DOHH2 (cell line): ENCODE measurements at regions not wholly inside any gene's neighbourhood (a gene's known extent, or its start where the extent isn't known, plus 50 kb on each side); places are given as distances from the start of the nearest gene placed in this dataset.
"Not testable (repeated sequence)": the region's sequence is repeated elsewhere in the genome, so short reads cannot be mapped to it uniquely, and the experiment has no call there.

Source experiments
- H3F3A ChIP-seq: fragments of 200-600 bp; sonication (generic), shearing (Covaris generic); 2 replicates; pipeline ENCODE4 v1.6.0; 2016; ENCODE audit warnings: antibody characterized with exemption, mild to moderate bottlenecking; ENCODE audit not compliant: control insufficient read depth, insufficient read depth
- H3K27ac ChIP-seq: fragments of 200-600 bp; sonication (generic); 2 replicates; pipeline ENCODE4 v1.5.1; 2014; ENCODE audit warnings: low read depth, mild to moderate bottlenecking, low read length, moderate library complexity
- H3K27me3 ChIP-seq: fragments of 200-600 bp; sonication (generic); 2 replicates; pipeline ENCODE4 v1.6.1; 2014; ENCODE audit warnings: mild to moderate bottlenecking, low read length, mixed read lengths; ENCODE audit not compliant: control insufficient read depth
- H3K36me3 ChIP-seq: fragments of 200-600 bp; sonication (generic); 2 replicates; pipeline ENCODE4 v1.6.1; 2014; ENCODE audit warnings: mild to moderate bottlenecking, low read length, moderate library complexity, mixed read lengths; ENCODE audit not compliant: control insufficient read depth
- H3K4me1 ChIP-seq: fragments of 200-600 bp; sonication (generic); 2 replicates; pipeline ENCODE4 v1.6.1; 2014; ENCODE audit warnings: mild to moderate bottlenecking, low read length, mixed read lengths; ENCODE audit not compliant: control insufficient read depth
- H3K4me2 ChIP-seq: fragments of 200-600 bp; sonication (generic); 2 replicates; pipeline ENCODE4 v1.6.0; 2014; ENCODE audit warnings: mild to moderate bottlenecking, low read length, moderate library complexity
- H3K4me3 ChIP-seq: fragments of 200-600 bp; sonication (generic); 2 replicates; pipeline ENCODE4 v1.5.1; 2014; ENCODE audit warnings: mild to moderate bottlenecking, low read length, mixed read lengths
- H3K79me2 ChIP-seq: fragments of 200-600 bp; sonication (generic); 2 replicates; pipeline ENCODE4 v1.6.1; 2014; ENCODE audit warnings: mild to moderate bottlenecking, low read length, mixed read lengths; ENCODE audit not compliant: control insufficient read depth
- H3K9me2 ChIP-seq: fragments of 200-600 bp; sonication (generic); replicated peaks from 2 replicates; pipeline ENCODE4 v1.6.1; 2014; ENCODE audit warnings: mild to moderate bottlenecking, low read length, mixed read lengths; ENCODE audit not compliant: control insufficient read depth
- H3K9me3 ChIP-seq: fragments of 200-600 bp; sonication (generic); 2 replicates; pipeline ENCODE4 v1.6.1; 2014; ENCODE audit warnings: antibody characterized with exemption, low read length, mixed read lengths; ENCODE audit not compliant: control insufficient read depth, insufficient read depth
- H4K20me1 ChIP-seq: fragments of 200-600 bp; sonication (generic); 2 replicates; pipeline ENCODE4 v1.6.0; 2014; ENCODE audit warnings: low read depth, mild to moderate bottlenecking, antibody characterized with exemption, low read length, moderate library complexity; ENCODE audit not compliant: control insufficient read depth, insufficient read depth
- EZH2phosphoT487 ChIP-seq: fragments of 200-600 bp; sonication (generic); IDR thresholded peaks from 2 replicates; pipeline ENCODE4 v1.6.1; 2017; ENCODE audit warnings: borderline replicate concordance, mild to moderate bottlenecking, antibody characterized with exemption, low read length, moderate library complexity, mixed read lengths
- TF ChIP-seq, protein P1 (sequence below): fragments of 200-600 bp; sonication (generic); IDR thresholded peaks from one replicate; pipeline ENCODE4 v1.5.1; 2014; ENCODE audit warnings: antibody characterized with exemption, mild to moderate bottlenecking, low read depth, low read length; ENCODE audit not compliant: poor library complexity, severe bottlenecking

DNA sequence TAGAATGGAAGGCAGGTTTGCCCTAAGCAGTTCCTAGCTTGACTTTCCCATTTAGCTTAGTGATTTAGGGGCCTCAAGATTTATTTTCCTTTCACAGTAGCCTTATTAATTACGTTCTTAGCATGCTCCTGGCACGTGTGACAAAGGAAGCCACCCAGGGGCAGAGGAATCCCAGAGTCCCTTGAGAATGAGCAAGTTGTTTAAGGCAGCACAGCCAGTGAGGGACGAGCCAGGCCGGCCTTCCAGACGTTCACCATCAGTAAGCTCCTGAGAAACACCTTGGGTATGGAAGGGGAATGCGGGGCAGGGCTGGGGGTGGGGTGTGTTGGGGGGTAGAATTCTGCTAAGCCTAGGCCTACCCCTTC, 76.3 kb downstream of the SOWAHC start:
- Histone ChIP-seq H3K4me3 (no peak overlapping the region), H3K4me2 (no peak overlapping the region), H3F3A (no peaks in the 10 kb centered on the region), H3K79me2 (no peaks in the 10 kb centered on the region), H3K4me1 (no peaks in the 10 kb centered on the region), H4K20me1 (no peaks in the 10 kb centered on the region), H3K9me3 (no peaks in the 10 kb centered on the region), H3K9me2 (no peaks in the 10 kb centered on the region), H3K27ac (no peak overlapping the region), H3K36me3 (no peaks in the 10 kb centered on the region), H3K27me3 (no peaks in the 10 kb centered on the region)
- no peak for TF ChIP-seq EZH2phosphoT487
- TF ChIP-seq, protein P1, sequence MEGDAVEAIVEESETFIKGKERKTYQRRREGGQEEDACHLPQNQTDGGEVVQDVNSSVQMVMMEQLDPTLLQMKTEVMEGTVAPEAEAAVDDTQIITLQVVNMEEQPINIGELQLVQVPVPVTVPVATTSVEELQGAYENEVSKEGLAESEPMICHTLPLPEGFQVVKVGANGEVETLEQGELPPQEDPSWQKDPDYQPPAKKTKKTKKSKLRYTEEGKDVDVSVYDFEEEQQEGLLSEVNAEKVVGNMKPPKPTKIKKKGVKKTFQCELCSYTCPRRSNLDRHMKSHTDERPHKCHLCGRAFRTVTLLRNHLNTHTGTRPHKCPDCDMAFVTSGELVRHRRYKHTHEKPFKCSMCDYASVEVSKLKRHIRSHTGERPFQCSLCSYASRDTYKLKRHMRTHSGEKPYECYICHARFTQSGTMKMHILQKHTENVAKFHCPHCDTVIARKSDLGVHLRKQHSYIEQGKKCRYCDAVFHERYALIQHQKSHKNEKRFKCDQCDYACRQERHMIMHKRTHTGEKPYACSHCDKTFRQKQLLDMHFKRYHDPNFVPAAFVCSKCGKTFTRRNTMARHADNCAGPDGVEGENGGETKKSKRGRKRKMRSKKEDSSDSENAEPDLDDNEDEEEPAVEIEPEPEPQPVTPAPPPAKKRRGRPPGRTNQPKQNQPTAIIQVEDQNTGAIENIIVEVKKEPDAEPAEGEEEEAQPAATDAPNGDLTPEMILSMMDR, result no peak

DNA sequence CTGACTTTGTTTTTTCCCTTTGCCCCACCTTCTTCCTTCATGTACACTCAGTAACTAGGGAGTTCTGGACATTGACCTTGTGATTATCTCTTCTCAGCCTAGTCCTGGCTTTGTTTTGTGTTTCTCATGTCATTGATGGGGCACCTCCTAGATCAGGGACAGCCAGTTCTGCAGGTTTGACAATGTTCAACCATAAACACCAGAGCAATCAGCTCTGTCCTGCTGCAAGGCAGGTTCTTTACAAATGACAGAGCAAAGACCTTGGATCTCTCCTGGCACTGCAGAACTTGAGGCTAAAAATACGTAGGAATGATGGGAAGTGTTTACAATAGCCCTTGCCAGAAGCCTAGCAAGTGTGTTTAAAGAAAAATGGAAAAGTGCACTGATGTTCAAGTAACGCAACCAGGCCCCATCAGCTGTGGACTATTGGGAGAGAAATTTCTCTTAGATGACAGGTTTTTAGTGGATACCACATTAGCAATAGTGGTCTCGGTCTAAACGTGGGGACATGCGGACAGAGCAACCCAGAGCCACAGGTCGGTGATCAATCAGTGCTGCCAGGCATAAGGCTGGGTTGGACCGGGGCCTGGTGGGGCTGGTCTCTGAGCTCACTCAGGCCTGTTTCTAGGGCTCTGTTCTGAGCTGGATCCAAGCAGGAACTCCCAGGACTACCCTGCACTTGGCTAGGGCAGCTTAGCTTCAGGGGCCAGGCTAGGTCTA, 76.8 kb downstream of the SOWAHC start:
- Histone ChIP-seq H3K4me2 (no peak overlapping the region), H3K4me1 (no peaks in the 10 kb centered on the region), H3K27me3 (no peaks in the 10 kb centered on the region), H3K9me3 (no peaks in the 10 kb centered on the region), H3K79me2 (no peaks in the 10 kb centered on the region), H3K36me3 (no peaks in the 10 kb centered on the region), H3K27ac (no peak overlapping the region), H4K20me1 (no peaks in the 10 kb centered on the region), H3F3A (no peaks in the 10 kb centered on the region), H3K4me3 (no peak overlapping the region), H3K9me2 (no peaks in the 10 kb centered on the region)
- TF ChIP-seq EZH2phosphoT487, result no peak
- TF ChIP-seq, protein P1, result no peak

GRCh38 chr2:109692013-109692743, 78.0 kb downstream of the SOWAHC start:
- Histone ChIP-seq H3K4me2 (no peak overlapping the region), H3K27ac (no peak overlapping the region), H4K20me1 (no peaks in the 10 kb centered on the region), H3K9me2 (no peaks in the 10 kb centered on the region), H3K4me1 (no peaks in the 10 kb centered on the region), H3K36me3 (no peaks in the 10 kb centered on the region), H3K4me3 (no peak overlapping the region), H3K79me2 (no peaks in the 10 kb centered on the region), H3K27me3 (no peaks in the 10 kb centered on the region), H3K9me3 (no peaks in the 10 kb centered on the region), H3F3A (no peaks in the 10 kb centered on the region)
- no peak for TF ChIP-seq EZH2phosphoT487
- TF ChIP-seq, protein P1, result no peak

- H3K4me1 ChIP-seq, H3K9me2 ChIP-seq, H3K27me3 ChIP-seq, H4K20me1 ChIP-seq, H3K79me2 ChIP-seq, H3K27ac ChIP-seq, H3K9me3 ChIP-seq, H3K4me3 ChIP-seq, H3F3A ChIP-seq, H3K36me3 ChIP-seq, H3K4me2 ChIP-seq: not testable (repeated sequence)
Observed at GRCh38 chr2:109692831-109693230, 78.7 kb downstream of the SOWAHC start.

DNA sequence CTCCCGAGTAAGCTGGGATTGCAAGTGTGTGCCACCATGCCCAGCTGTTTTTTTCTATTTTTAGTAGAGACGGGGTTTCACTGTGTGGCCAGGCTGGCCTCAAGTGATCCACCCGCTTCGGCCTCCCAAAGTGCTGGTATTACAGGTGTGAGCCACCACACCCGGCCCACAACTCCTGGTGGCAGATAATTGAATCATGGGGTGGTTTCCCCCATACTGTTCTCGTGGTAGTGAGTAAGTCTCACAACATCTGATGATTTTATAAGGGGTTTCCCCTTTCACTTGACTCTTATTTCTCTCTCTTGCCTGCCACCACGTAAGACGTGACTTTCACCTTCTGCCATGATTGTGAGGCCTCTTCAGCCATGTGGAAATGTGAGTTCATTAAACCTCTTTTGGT, 79.1 kb downstream of the SOWAHC start:
- not testable (repeated sequence) for H3K27me3 ChIP-seq, H3K4me1 ChIP-seq, H3K36me3 ChIP-seq, H3K9me2 ChIP-seq, H3K4me3 ChIP-seq, H3K79me2 ChIP-seq, H3K9me3 ChIP-seq, H3K27ac ChIP-seq, H3F3A ChIP-seq, H4K20me1 ChIP-seq, H3K4me2 ChIP-seq
